Spleen (tissue), 11 donors: ENCODE measurements at regions not wholly inside any gene's neighbourhood (a gene's known extent, or its start where the extent isn't known, plus 50 kb on each side); places are given as distances from the start of the nearest gene placed in this dataset.

Experiments
- DNase-seq: peaks from one replicate; pipeline ENCODE4 v3.0.0-alpha.2; 2020
- H3K27ac ChIP-seq, 8 donors: fragments of 200-600 bp; sonication (generic) in 7 of 8; 1 replicate in 4 of 8; 2 replicates in 4 of 8; pipeline versions ENCODE4 v1.5.0 to v1.8.0; 2016 to 2021; ENCODE audit warnings: inconsistent platforms in 4 of 8, mild to moderate bottlenecking in 4 of 8, moderate library complexity in 1 of 8
- H3K27me3 ChIP-seq, 7 donors: fragments of 200-600 bp; sonication (generic) in 6 of 7; replicated peaks in 1 of 7; 1 replicate in 4 of 7; 2 replicates in 3 of 7; pipeline versions ENCODE4 v1.5.0 to v1.8.0; 2016 to 2021; ENCODE audit warnings: inconsistent platforms in 3 of 7, mild to moderate bottlenecking in 1 of 7
- H3K36me3 ChIP-seq, 6 donors: fragments of 200-600 bp; sonication (generic) in 5 of 6; 1 replicate in 4 of 6; 2 replicates in 2 of 6; pipeline versions ENCODE4 v1.5.0 to v1.8.0; 2016 to 2021; ENCODE audit warnings: inconsistent platforms in 2 of 6
- H3K4me1 ChIP-seq, 6 donors: fragments of 200-600 bp; sonication (generic) in 5 of 6; 1 replicate in 3 of 6; 2 replicates in 3 of 6; pipeline versions ENCODE4 v1.5.0 to v1.8.0; 2016 to 2021; ENCODE audit warnings: inconsistent platforms in 3 of 6
- H3K4me3 ChIP-seq, 8 donors: fragments of 200-600 bp; sonication (generic) in 7 of 8; 1 replicate in 4 of 8; 2 replicates in 4 of 8; pipeline versions ENCODE4 v1.5.0 to v1.8.0; 2016 to 2021; ENCODE audit warnings: inconsistent platforms in 4 of 8, mild to moderate bottlenecking in 4 of 8, moderate library complexity in 2 of 8
- H3K9me3 ChIP-seq, 8 donors: fragments of 200-600 bp; sonication (generic) in 7 of 8; 1 replicate in 4 of 8; 2 replicates in 4 of 8; pipeline versions ENCODE4 v1.5.0 to v1.8.0; 2016 to 2021; ENCODE audit warnings: inconsistent platforms in 4 of 8
- CTCF ChIP-seq, 11 experiments: fragments of 200-600 bp in 7 of 11; fragments of 450-650 bp in 4 of 11; sonication (generic) in 4 of 11; IDR thresholded peaks in 8 of 11; conservative IDR thresholded peaks in 3 of 11; 1 replicate in 7 of 11; 2 replicates in 4 of 11; pipeline versions ENCODE4 v1.4.0 to v1.8.0; 2016 to 2021; ENCODE audit warnings: antibody characterized with exemption in 11 of 11, inconsistent platforms in 4 of 11, mild to moderate bottlenecking in 1 of 11
- POLR2A ChIP-seq, 3 donors: fragments of 450-650 bp; IDR thresholded peaks; one replicate each; pipeline ENCODE4 v1.5.1; 2017; ENCODE audit warnings: antibody characterized with exemption in 3 of 3, mild to moderate bottlenecking in 1 of 3
- POLR2AphosphoS5 ChIP-seq, 3 donors: sonication (generic); formaldehyde crosslinking; IDR thresholded peaks; one replicate each; pipeline ENCODE4 v1.5.1; 2017; ENCODE audit warnings: antibody characterized with exemption in 3 of 3
- WGBS, 5 donors: extraction: QIAGEN DNeasy Blood & Tissue Kit in 3 of 5; methylation state at CpG; one replicate each; pipeline versions ENCODE4 v1.1.5 to v1.1.7; 2013 to 2018; 5-methylcytosine and 5-hydroxymethylcytosine counted together
- intact Hi-C: fragments of 100-400 bp; cut with DNase I; formaldehyde crosslinking; loops from one replicate; pipeline ENCODE4 v1.15.0; 2023; ENCODE audit warnings: low total_unique reads
- donor health status: healthy with polysubstance abuse.
- donor health status: DM: no; HTN: no; CAD: no; lungs with moderate emphysema.
- donor health status: DM: no; HTN: no; CAD: no.
- donor health status: Bipolar disorder and iron deficiency.
- donor health status: healthy.
- donor health status: DM: no; HTN: no; CAD: no.
- donor health status: DM: yes; HTN: yes; CAD: no.

GRCh38 chr1:3963554-3963953 is 63.5 kb upstream of the C1orf174 start:
- WGBS, 5 donors, result 74 to 87% (median 83%) methylated on average over 9 of the region's 9 CpGs

DNA sequence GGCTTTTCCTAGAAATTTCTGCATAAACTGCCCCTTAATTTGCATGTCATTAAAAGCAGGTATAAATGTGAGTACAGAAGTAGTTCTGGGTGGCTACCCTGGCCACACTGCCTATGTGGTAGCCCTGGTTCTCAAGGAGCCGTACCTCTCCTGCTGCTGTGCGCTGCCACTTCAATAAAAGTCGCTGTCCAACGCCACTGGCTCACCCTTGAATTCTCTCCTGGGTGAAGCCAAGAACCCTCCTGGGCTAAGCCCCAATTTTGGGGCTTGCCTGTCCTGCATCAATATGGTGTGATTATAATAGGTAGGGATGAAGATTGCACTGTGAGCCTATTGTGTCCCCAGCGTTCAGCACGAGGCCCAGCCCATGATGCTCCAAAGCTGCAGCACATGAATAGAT is 65.6 kb upstream of the C1orf174 start:
- no peak for DNase-seq
- intact Hi-C loops, result no loop called here
- no peak for TF ChIP-seq POLR2A (IDR thresholded peaks at IDR 0.05)
- TF ChIP-seq CTCF (IDR thresholded peaks at IDR 0.05 in 8 of 11, conservative IDR thresholded peaks at IDR 0.05 in 3 of 11), result no peak
- no peak for TF ChIP-seq POLR2AphosphoS5 (IDR thresholded peaks at IDR 0.05)
- peaks cover 0 to 34% (median 0%) of the 10 kb centered on the region in 7 donors for H3K27me3 ChIP-seq
- H3K36me3 ChIP-seq, result no peaks in the 10 kb centered on the region
- peaks cover 0 to 13% (median 0%) of the 10 kb centered on the region in 8 donors for H3K9me3 ChIP-seq
- no peaks in the 10 kb centered on the region for H3K4me1 ChIP-seq
- no peak overlapping the region for H3K4me3 ChIP-seq
- WGBS, 5 donors, result 83 to 93% (median 92%) methylated on average over 6 of the region's 6 CpGs
- no peak overlapping the region for H3K27ac ChIP-seq

More at GRCh38 chr1:3963554-3963953, 63.5 kb upstream of the C1orf174 start:
- peaks cover 0 to 19% (median 0%) of the 10 kb centered on the region in 7 donors for H3K27me3 ChIP-seq
- peak; percentile 16 for DNase-seq
- no peak overlapping the region for H3K27ac ChIP-seq
- no peak for TF ChIP-seq POLR2A (IDR thresholded peaks at IDR 0.05)
- no peak for TF ChIP-seq CTCF (IDR thresholded peaks at IDR 0.05 in 8 of 11, conservative IDR thresholded peaks at IDR 0.05 in 3 of 11)
- no peak for TF ChIP-seq POLR2AphosphoS5 (IDR thresholded peaks at IDR 0.05)
- intact Hi-C loops, result no loop called here
- no peak overlapping the region for H3K4me3 ChIP-seq
- H3K9me3 ChIP-seq, result peaks cover 0 to 4% (median 0%) of the 10 kb centered on the region in 8 donors
- H3K36me3 ChIP-seq, result no peaks in the 10 kb centered on the region
- H3K4me1 ChIP-seq, result no peaks in the 10 kb centered on the region

GRCh38 chr1:3968851-3969250 is 68.8 kb upstream of the C1orf174 start:
- Histone ChIP-seq H3K27me3 (peaks cover 0 to 47% (median 0%) of the 10 kb centered on the region in 7 donors), H3K4me3 (no peak overlapping the region), H3K27ac (no peak overlapping the region), H3K4me1 (no peaks in the 10 kb centered on the region), H3K36me3 (no peaks in the 10 kb centered on the region), H3K9me3 (peaks cover 0 to 13% (median 0%) of the 10 kb centered on the region in 8 donors)
- TF ChIP-seq CTCF (IDR thresholded peaks at IDR 0.05 in 8 of 11, conservative IDR thresholded peaks at IDR 0.05 in 3 of 11) (no peak), POLR2AphosphoS5 (IDR thresholded peaks at IDR 0.05) (no peak), POLR2A (IDR thresholded peaks at IDR 0.05) (no peak)
- intact Hi-C loops, result no loop called here
- DNase-seq, result no peak
- 44 to 60% (median 56%) methylated on average over 9 to 10 of the region's 10 CpGs for WGBS, 5 donors

GRCh38 chr1:3971981-3972380 is 71.9 kb upstream of the C1orf174 start:
- no peak for DNase-seq
- intact Hi-C loops, result no loop called here

More at GRCh38 chr1:3971981-3972380, 71.9 kb upstream of the C1orf174 start:
- Histone ChIP-seq H3K4me1 (no peaks in the 10 kb centered on the region), H3K27me3 (peaks cover 0 to 57% (median 0%) of the 10 kb centered on the region in 7 donors), H3K36me3 (no peaks in the 10 kb centered on the region), H3K27ac (no peak overlapping the region), H3K9me3 (peaks cover 0 to 13% (median 0%) of the 10 kb centered on the region in 8 donors), H3K4me3 (no peak overlapping the region)
- TF ChIP-seq CTCF (IDR thresholded peaks at IDR 0.05 in 8 of 11, conservative IDR thresholded peaks at IDR 0.05 in 3 of 11) (no peak), POLR2A (IDR thresholded peaks at IDR 0.05) (no peak), POLR2AphosphoS5 (IDR thresholded peaks at IDR 0.05) (no peak)
- WGBS, 5 donors, result 77 to 90% (median 82%) methylated on average over 5 of the region's 5 CpGs
